D721Med (cell line): ENCODE measurements at regions not wholly inside any gene's neighbourhood (a gene's known extent, or its start where the extent isn't known, plus 50 kb on each side); places are given as distances from the start of the nearest gene placed in this dataset.
"Not testable (repeated sequence)": the region's sequence is repeated elsewhere in the genome, so short reads cannot be mapped to it uniquely, and the experiment has no call there.

Source experiments
- DNase-seq: peaks from one replicate; pipeline ENCODE4 v3.0.0; 2011; ENCODE audit warnings: low spot score; ENCODE audit not compliant: insufficient read length
- FAIRE-seq: peaks from 2 replicates; lab custom pipeline; 2011; peaks lifted over from hg19 to GRCh38; lab: Jason Lieb, UNC
- CTCF ChIP-seq: IDR thresholded peaks from 2 replicates; pipeline ENCODE4 v1.5.1; 2012; ENCODE audit warnings: mild to moderate bottlenecking, control low read depth; ENCODE audit not compliant: insufficient read depth; ENCODE audit errors: missing control alignments

- FAIRE-seq (no peak), DNase-seq (no peak)
- TF ChIP-seq CTCF: no peak
These were observed 103.1 kb upstream of the NANOS1 start for GRCh38 chr10:118926441-118926840.

- TF ChIP-seq CTCF: no peak
- FAIRE-seq: no peak
- no peak for DNase-seq
These were observed 102.6 kb upstream of the NANOS1 start for GRCh38 chr10:118926903-118927302.

- TF ChIP-seq CTCF: no peak
- FAIRE-seq (no peak), DNase-seq (no peak)
These were observed 102.2 kb upstream of the NANOS1 start for GRCh38 chr10:118927321-118927720.

GRCh38 chr10:118930614-118931013 is 98.9 kb upstream of the NANOS1 start:
- DNase-seq (no peak), FAIRE-seq (no peak)
- no peak for TF ChIP-seq CTCF

GRCh38 chr10:118931436-118931835 is 98.1 kb upstream of the NANOS1 start:
- DNase-seq (no peak), FAIRE-seq (no peak)
- no peak for TF ChIP-seq CTCF

- FAIRE-seq, DNase-seq: not testable (repeated sequence)
These were observed 97.4 kb upstream of the NANOS1 start for GRCh38 chr10:118932154-118932553.

GRCh38 chr10:118937226-118937625 is 92.3 kb upstream of the NANOS1 start:
- FAIRE-seq (no peak), DNase-seq (no peak)
- TF ChIP-seq CTCF: no peak
